ENCODE measurements at regions not wholly inside any gene's neighbourhood (a gene's known extent, or its start where the extent isn't known, plus 50 kb on each side); places are given as distances from the start of the nearest gene placed in this dataset.
A peak's percentile ranks its signal among the peaks of the same experiment; 100 is the strongest.

DNA sequence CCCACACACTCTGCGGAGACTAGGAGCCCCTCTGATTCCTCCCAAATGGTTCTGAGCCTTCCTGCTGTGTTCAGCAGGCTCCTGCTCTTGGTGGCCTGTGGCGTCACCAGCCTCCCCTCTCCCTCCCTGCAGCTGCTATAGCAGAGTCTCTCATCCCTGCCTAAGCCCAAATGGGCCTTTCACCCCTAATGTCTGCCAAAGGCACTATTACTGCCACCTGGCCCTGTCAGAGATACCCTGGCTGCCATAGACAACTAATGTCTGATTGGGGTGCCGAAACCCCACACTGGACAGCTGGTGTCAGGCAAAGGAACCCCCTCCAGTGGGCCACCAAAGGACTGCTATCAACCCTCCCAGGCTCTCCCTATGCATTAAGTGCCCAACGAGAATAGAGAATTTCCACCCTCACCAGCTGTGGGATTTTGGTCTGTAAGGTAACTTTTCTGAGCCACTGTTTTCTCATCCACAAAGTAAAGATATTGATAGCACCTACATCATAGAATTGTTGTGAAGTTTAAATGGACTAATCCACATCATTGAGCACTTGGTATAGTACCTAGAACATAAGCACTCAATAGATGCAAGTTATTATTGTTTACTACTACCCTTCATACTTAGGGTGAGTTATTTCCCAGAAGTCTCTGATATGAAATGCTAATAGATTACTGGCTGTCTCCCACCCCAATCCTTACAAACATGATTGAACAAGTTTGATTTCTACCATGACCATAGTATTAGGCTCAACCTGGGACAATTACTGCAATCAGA lies 421.3 kb downstream of the MID1IP1 start:
- no peak for DNase-seq (ENCODE audit: extremely low read depth, low read depth)
- TF ChIP-seq CTCF (IDR thresholded peaks at IDR 0.05; ENCODE audit: low read depth, low read length), result no peak

DNA sequence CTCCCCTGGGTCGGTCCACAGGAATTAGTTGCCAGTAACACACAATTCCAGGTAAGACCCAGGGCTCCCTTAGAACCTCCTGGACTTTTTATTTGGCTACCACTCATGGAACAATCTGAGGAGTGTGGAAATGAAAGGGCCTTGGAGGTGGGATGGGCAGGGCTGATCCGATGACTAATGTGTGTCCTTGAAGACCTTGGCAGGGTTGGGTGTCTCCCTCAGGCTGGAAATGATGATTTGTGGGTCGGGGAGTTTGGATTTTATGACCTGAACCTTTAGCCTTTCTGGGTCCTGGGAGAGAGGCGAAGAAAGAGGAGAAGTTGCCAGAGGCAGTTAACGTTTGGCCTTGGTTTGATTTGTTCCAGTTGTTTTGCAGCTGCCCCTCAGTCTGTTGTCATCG lies 425.0 kb downstream of the MID1IP1 start:
- no peak for DNase-seq (ENCODE audit: extremely low read depth, low read depth)
- no peak for TF ChIP-seq CTCF (IDR thresholded peaks at IDR 0.05; ENCODE audit: low read depth, low read length)

GRCh38 chrX:39227371-39227770 lies 426.1 kb downstream of the MID1IP1 start:
- DNase-seq (ENCODE audit: extremely low read depth, low read depth), result no peak
- TF ChIP-seq CTCF (IDR thresholded peaks at IDR 0.05; ENCODE audit: low read depth, low read length), result no peak

DNA sequence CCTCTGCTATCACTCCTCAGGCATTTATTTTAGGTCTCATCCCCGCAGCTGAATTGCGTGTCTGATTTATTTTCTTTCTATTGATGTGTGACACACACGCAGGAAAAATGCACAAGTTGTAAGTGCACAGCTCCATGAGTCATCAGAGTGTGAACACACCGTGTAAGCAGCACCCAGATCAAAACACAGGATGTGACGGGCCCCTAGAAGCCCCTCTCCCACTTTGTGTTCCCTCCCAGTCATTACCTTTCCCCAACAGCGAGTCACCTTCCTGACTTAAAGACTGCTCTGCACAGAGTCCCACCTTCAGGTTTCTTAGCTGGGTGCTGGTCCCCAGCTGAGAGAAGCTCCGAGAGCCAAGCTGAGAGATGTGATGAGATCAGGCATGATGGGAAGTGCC lies 436.7 kb downstream of the MID1IP1 start:
- no peak for TF ChIP-seq CTCF (IDR thresholded peaks at IDR 0.05; ENCODE audit: low read depth, low read length)
- no peak for DNase-seq (ENCODE audit: extremely low read depth, low read depth)

GRCh38 chrX:39242187-39242586 lies 440.9 kb downstream of the MID1IP1 start:
- no peak for DNase-seq (ENCODE audit: extremely low read depth, low read depth)
- peak; percentile 16; the same call in 1 of the 2 replicates for TF ChIP-seq CTCF (IDR thresholded peaks at IDR 0.05; ENCODE audit: low read depth, low read length)

GRCh38 chrX:39244147-39244546 lies 442.9 kb downstream of the MID1IP1 start:
- no peak for TF ChIP-seq CTCF (IDR thresholded peaks at IDR 0.05; ENCODE audit: low read depth, low read length)
- DNase-seq (ENCODE audit: extremely low read depth, low read depth), result no peak

DNA sequence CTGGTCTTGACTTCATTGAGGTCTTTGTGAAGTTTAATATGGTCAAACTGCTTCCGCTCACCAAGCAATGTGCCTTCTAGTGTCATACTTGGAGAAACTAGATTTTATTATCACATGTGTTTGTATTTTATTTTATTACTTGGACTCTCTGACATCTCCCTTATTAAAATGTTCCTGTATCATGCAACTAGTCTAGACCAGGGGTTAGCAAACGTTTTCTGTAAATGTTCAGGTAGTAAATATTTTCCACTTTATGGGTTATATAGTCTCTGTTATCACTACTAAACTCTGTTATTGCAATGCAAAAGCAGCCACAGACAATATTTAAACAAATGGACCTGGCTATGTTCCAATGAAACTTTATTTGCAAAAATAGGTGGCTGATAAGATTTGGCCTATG lies 443.8 kb downstream of the MID1IP1 start:
- no peak for DNase-seq (ENCODE audit: extremely low read depth, low read depth)
- TF ChIP-seq CTCF (IDR thresholded peaks at IDR 0.05; ENCODE audit: low read depth, low read length), result no peak

Measured in AG09319 (cell line).